Endothelial cell of umbilical vein (primary cell): ENCODE measurements at regions not wholly inside any gene's neighbourhood (a gene's known extent, or its start where the extent isn't known, plus 50 kb on each side); places are given as distances from the start of the nearest gene placed in this dataset.

Experiments
- BruUV-seq: library from RNA; stranded (reverse); fragments of 400-500 nt; replicated peaks from 2 replicates; lab custom pipeline; 2021; lab: Mats Ljungman, UMichigan
- CTCF ChIA-PET: fragments of 300-600, 350-600 bp; sonication (Branson Sonifier 250); formaldehyde crosslinking; loops from one replicate; lab custom pipeline; 2021; ENCODE audit warnings: antibody characterized with exemption, inconsistent platforms; lab: Charles Lee
- POLR2A ChIA-PET: fragments of 300-600, 350-600 bp; sonication (Branson Sonifier 250); formaldehyde crosslinking; loops from one replicate; lab custom pipeline; 2021; ENCODE audit warnings: antibody characterized with exemption, inconsistent platforms; lab: Charles Lee
- DNase-seq: peaks from one replicate; pipeline ENCODE4 v3.0.0-alpha.2; 2011; ENCODE audit warnings: low read depth, low spot score
- FAIRE-seq: peaks from 2 replicates; lab custom pipeline; 2011; peaks lifted over from hg19 to GRCh38; lab: Jason Lieb, UNC
- H2AFZ ChIP-seq: 2 replicates; pipeline ENCODE4 v1.6.0; 2012; ENCODE audit warnings: low read depth, low read length, control low read depth, inconsistent platforms
- H3K27ac ChIP-seq: 2 replicates; pipeline ENCODE4 v1.5.1; 2011; ENCODE audit warnings: low read depth, mild to moderate bottlenecking, control low read depth, low read length, moderate library complexity; ENCODE audit not compliant: insufficient read depth
- H3K27me3 ChIP-seq, 2 experiments: 2 replicates each; pipeline versions ENCODE4 v1.6.0 to v1.6.1; 2011; ENCODE audit warnings: low read length in 2 of 2, mixed read lengths in 1 of 2; ENCODE audit not compliant: control insufficient read depth in 2 of 2, insufficient read depth in 2 of 2
- H3K36me3 ChIP-seq, 2 experiments: 2 replicates in 1 of 2; 3 replicates in 1 of 2; pipeline ENCODE4 v1.5.1; 2011; ENCODE audit warnings: low read length in 2 of 2, mild to moderate bottlenecking in 1 of 2, moderate library complexity in 1 of 2; ENCODE audit not compliant: control insufficient read depth in 2 of 2, insufficient read depth in 2 of 2; ENCODE audit errors: extremely low read depth in 1 of 2
- H3K4me1 ChIP-seq: 3 replicates; pipeline ENCODE4 v1.5.1; 2011; ENCODE audit warnings: mild to moderate bottlenecking, low read length; ENCODE audit not compliant: control insufficient read depth, insufficient read depth; ENCODE audit errors: extremely low read depth
- H3K4me2 ChIP-seq: 2 replicates; pipeline ENCODE4 v1.6.1; 2011; ENCODE audit warnings: low read length, control low read depth, mixed read lengths; ENCODE audit not compliant: insufficient read depth
- H3K4me3 ChIP-seq, 3 experiments: fragments of 200-600 bp in 1 of 3; sonication (generic), shearing (Covaris generic) in 1 of 3; replicated peaks in 1 of 3; 2 replicates each; pipeline ENCODE4 v1.5.1; 2011 to 2016; ENCODE audit warnings: control low read depth in 3 of 3, low read length in 3 of 3, mild to moderate bottlenecking in 2 of 3, inconsistent platforms in 1 of 3, low read depth in 1 of 3, moderate library complexity in 1 of 3; ENCODE audit not compliant: insufficient read depth in 1 of 3
- H3K79me2 ChIP-seq: 2 replicates; pipeline ENCODE4 v1.6.0; 2012; ENCODE audit warnings: low read length, inconsistent platforms; ENCODE audit not compliant: control insufficient read depth, insufficient read depth
- H3K9ac ChIP-seq: replicated peaks from 2 replicates; pipeline ENCODE3; 2011; ENCODE audit warnings: low read length, control low read depth; ENCODE audit not compliant: insufficient read depth; ENCODE audit errors: extremely low read depth
- H3K9me1 ChIP-seq: replicated peaks from 3 replicates; pipeline ENCODE4 v1.6.0; 2011; ENCODE audit warnings: mild to moderate bottlenecking, low read length; ENCODE audit not compliant: control insufficient read depth, insufficient read depth; ENCODE audit errors: extremely low read depth
- H3K9me3 ChIP-seq: replicated peaks from 2 replicates; pipeline ENCODE4 v1.5.1; 2012; ENCODE audit warnings: low read length, inconsistent platforms; ENCODE audit not compliant: control insufficient read depth, insufficient read depth
- H4K20me1 ChIP-seq: replicated peaks from 2 replicates; pipeline ENCODE3; 2011; ENCODE audit warnings: mild to moderate bottlenecking, low read length; ENCODE audit not compliant: control insufficient read depth, insufficient read depth; ENCODE audit errors: extremely low read depth
- CTCF ChIP-seq, 2 donors: IDR thresholded peaks; 1 replicate in 1 of 2; 2 replicates in 1 of 2; pipeline ENCODE4 v1.5.1; 2011; ENCODE audit warnings: low read length in 2 of 2, mild to moderate bottlenecking in 2 of 2, moderate library complexity in 2 of 2, control low read depth in 1 of 2, inconsistent platforms in 1 of 2, low read depth in 1 of 2; ENCODE audit not compliant: insufficient read depth in 1 of 2; ENCODE audit errors: extremely low read depth in 1 of 2
- EZH2 ChIP-seq: IDR thresholded peaks from 2 replicates; pipeline ENCODE4 v1.6.1; 2012; ENCODE audit warnings: borderline replicate concordance, low read depth, mild to moderate bottlenecking, moderate library complexity, low read length, inconsistent platforms; ENCODE audit not compliant: severe bottlenecking
- FOS ChIP-seq: IDR thresholded peaks from 2 replicates; pipeline ENCODE4 v1.6.1; 2011; ENCODE audit warnings: mild to moderate bottlenecking, low read length, moderate library complexity, borderline replicate concordance; ENCODE audit not compliant: insufficient read depth
- GATA2 ChIP-seq: IDR thresholded peaks from 2 replicates; pipeline ENCODE4 v1.7.0; 2011; ENCODE audit warnings: low read depth, mild to moderate bottlenecking, moderate library complexity, mixed read lengths, low read length; ENCODE audit not compliant: insufficient read length, insufficient read depth
- JUN ChIP-seq: IDR thresholded peaks from 2 replicates; pipeline ENCODE4 v1.6.1; 2011; ENCODE audit warnings: borderline replicate concordance, low read depth; ENCODE audit not compliant: insufficient read length, insufficient read depth
- MAX ChIP-seq: IDR thresholded peaks from 2 replicates; pipeline ENCODE4 v1.6.1; 2011; ENCODE audit not compliant: insufficient read depth, insufficient read length
- MYC ChIP-seq: IDR thresholded peaks from one replicate; pipeline ENCODE4 v1.6.1; 2011; ENCODE audit warnings: mild to moderate bottlenecking, low read depth, low read length
- POLR2A ChIP-seq: IDR thresholded peaks from 2 replicates; pipeline ENCODE4 v1.6.1; 2012; ENCODE audit warnings: low read depth, mild to moderate bottlenecking, control low read depth, low read length
- POLR2AphosphoS5 ChIP-seq: IDR thresholded peaks from 2 replicates; pipeline ENCODE4 v1.6.1; 2012; ENCODE audit warnings: low read depth, mild to moderate bottlenecking, control low read depth, low read length, moderate library complexity; ENCODE audit not compliant: insufficient read depth
- dilution Hi-C: fragments of 300-500 bp; cut with MboI; formaldehyde crosslinking; loops from one replicate; pipeline ENCODE4 v1.15.0; 2019; ENCODE audit warnings: low sequenced_read_pairs; ENCODE audit not compliant: extremely low pct_ligation_motif_present
- intact Hi-C: fragments of 100-400 bp; cut with micrococcal nuclease; formaldehyde crosslinking; loops from one replicate; pipeline ENCODE4 v1.10.0; 2022

GRCh38 chr14:40219032-40219431, 786.8 kb upstream of the FBXO33 start:
- ChIA-PET CTCF (no interaction called here), POLR2A (no interaction called here)
- DNase-seq: no peak
- no peak overlapping the region for H2AFZ ChIP-seq
- no peaks in the 10 kb centered on the region for H3K79me2 ChIP-seq
- TF ChIP-seq JUN: no peak
- no peak for TF ChIP-seq EZH2
- TF ChIP-seq FOS: no peak
- no peak for TF ChIP-seq POLR2AphosphoS5
- TF ChIP-seq MYC: no peak
- TF ChIP-seq GATA2: no peak
- no peak for TF ChIP-seq CTCF (IDR thresholded peaks at IDR 0.05; ENCODE audit: extremely low read depth in 1 of 2, insufficient read depth in 1 of 2, low read depth in 1 of 2, low read length in 2 of 2)
- TF ChIP-seq POLR2A: no peak
- no peak for TF ChIP-seq MAX
- no peak overlapping the region for H3K4me2 ChIP-seq
- no TSS peak for BruUV-seq
- H3K9ac ChIP-seq: no peak overlapping the region
- dilution Hi-C loops (no loop called here), intact Hi-C loops (no loop called here)
- no peaks in the 10 kb centered on the region for H3K27me3 ChIP-seq
- no peaks in the 10 kb centered on the region for H3K36me3 ChIP-seq
- no peaks in the 10 kb centered on the region for H3K9me3 ChIP-seq
- no peak overlapping the region for H3K27ac ChIP-seq
- H3K9me1 ChIP-seq: no peaks in the 10 kb centered on the region
- no peak overlapping the region for H3K4me3 ChIP-seq
- H3K4me1 ChIP-seq: no peaks in the 10 kb centered on the region
- H4K20me1 ChIP-seq: no peaks in the 10 kb centered on the region
- no peak for FAIRE-seq
